MCF 10A (cell line): ENCODE measurements at regions not wholly inside any gene's neighbourhood (a gene's known extent, or its start where the extent isn't known, plus 50 kb on each side); places are given as distances from the start of the nearest gene placed in this dataset.
A peak's percentile ranks its signal among the peaks of the same experiment; 100 is the strongest.
"Not testable (repeated sequence)": the region's sequence is repeated elsewhere in the genome, so short reads cannot be mapped to it uniquely, and the experiment has no call there.

Experiments
- BruUV-seq: library from RNA; stranded (reverse); fragments of 400-500 nt; replicated peaks from 2 replicates; lab custom pipeline; 2021; lab: Mats Ljungman, UMichigan
- CTCF ChIA-PET: fragments of 300-600 bp; sonication (Branson Sonifier 250); formaldehyde crosslinking; extraction: SDS; loops from one replicate; lab custom pipeline; 2021; ENCODE audit warnings: antibody characterized with exemption, inconsistent platforms; lab: Yijun Ruan, JAX
- POLR2A ChIA-PET: fragments of 300-600, 350-650 bp; sonication (Branson Sonifier 250); formaldehyde crosslinking; extraction: SDS; loops from one replicate; lab custom pipeline; 2020; ENCODE audit warnings: antibody characterized with exemption, inconsistent platforms; lab: Yijun Ruan, JAX
- DNase-seq: peaks from one replicate; pipeline ENCODE4 v3.0.0-alpha.2; 2018; ENCODE audit not compliant: unreplicated experiment
- H3K27ac Mint-ChIP-seq: one replicate; pipeline ENCODE4 v1.8.0; 2022; ENCODE audit warnings: mild to moderate bottlenecking, low read depth, mixed read lengths; ENCODE audit not compliant: unreplicated experiment
- H3K27me3 Mint-ChIP-seq: one replicate; pipeline ENCODE4 v1.8.0; 2022; ENCODE audit warnings: mixed read lengths; ENCODE audit not compliant: insufficient read depth, unreplicated experiment
- H3K36me3 Mint-ChIP-seq: one replicate; pipeline ENCODE4 v1.8.0; 2022; ENCODE audit warnings: mild to moderate bottlenecking, moderate library complexity, mixed read lengths; ENCODE audit not compliant: insufficient read depth, unreplicated experiment
- H3K4me1 Mint-ChIP-seq: one replicate; pipeline ENCODE4 v1.8.0; 2022; ENCODE audit warnings: mixed read lengths; ENCODE audit not compliant: insufficient read depth, unreplicated experiment
- H3K4me3 Mint-ChIP-seq: one replicate; pipeline ENCODE4 v1.8.0; 2022; ENCODE audit warnings: mild to moderate bottlenecking, moderate library complexity, mixed read lengths; ENCODE audit not compliant: unreplicated experiment
- H3K9me3 Mint-ChIP-seq: one replicate; pipeline ENCODE4 v1.8.0; 2022; ENCODE audit warnings: mixed read lengths; ENCODE audit not compliant: unreplicated experiment
- intact Hi-C: fragments of 100-400 bp; cut with micrococcal nuclease; formaldehyde crosslinking; loops from 2 replicates; pipeline ENCODE4 v1.14.1; 2022
- TF ChIP-seq, protein P1 (sequence below): fragments of 200-600 bp; IDR thresholded peaks from one replicate; pipeline ENCODE4 v1.8.0; 2022; ENCODE audit warnings: antibody characterized with exemption, mild to moderate bottlenecking; ENCODE audit not compliant: unreplicated experiment

DNA sequence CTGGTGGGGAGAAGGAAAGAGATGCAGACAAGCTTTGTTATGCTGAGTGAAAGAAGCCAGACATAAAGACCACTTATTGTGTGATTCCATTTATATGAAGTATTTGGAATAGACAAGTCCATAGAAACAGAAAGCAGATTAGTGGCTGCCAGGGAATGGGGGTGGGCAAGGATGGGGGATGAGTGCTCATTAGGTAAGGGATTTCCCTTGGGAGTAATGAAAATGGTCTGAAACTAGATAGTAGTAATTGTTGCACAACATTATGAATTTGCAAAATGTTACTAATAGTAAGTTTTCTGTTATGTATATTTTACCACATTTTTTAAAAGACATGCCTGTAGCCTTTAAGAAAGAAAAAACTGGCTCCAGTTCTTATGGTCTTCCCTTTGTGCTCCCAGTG is 154.9 kb downstream of the LNPK start:
- ChIA-PET CTCF (no interaction called here), POLR2A (no interaction called here)
- Mint-ChIP-seq H3K4me1 (peaks cover 6% of the 10 kb centered on the region), H3K27ac (no peak overlapping the region), H3K4me3 (no peak overlapping the region), H3K27me3 (no peaks in the 10 kb centered on the region), H3K36me3 (no peaks in the 10 kb centered on the region), H3K9me3 (no peaks in the 10 kb centered on the region)
- TF ChIP-seq, protein P1, sequence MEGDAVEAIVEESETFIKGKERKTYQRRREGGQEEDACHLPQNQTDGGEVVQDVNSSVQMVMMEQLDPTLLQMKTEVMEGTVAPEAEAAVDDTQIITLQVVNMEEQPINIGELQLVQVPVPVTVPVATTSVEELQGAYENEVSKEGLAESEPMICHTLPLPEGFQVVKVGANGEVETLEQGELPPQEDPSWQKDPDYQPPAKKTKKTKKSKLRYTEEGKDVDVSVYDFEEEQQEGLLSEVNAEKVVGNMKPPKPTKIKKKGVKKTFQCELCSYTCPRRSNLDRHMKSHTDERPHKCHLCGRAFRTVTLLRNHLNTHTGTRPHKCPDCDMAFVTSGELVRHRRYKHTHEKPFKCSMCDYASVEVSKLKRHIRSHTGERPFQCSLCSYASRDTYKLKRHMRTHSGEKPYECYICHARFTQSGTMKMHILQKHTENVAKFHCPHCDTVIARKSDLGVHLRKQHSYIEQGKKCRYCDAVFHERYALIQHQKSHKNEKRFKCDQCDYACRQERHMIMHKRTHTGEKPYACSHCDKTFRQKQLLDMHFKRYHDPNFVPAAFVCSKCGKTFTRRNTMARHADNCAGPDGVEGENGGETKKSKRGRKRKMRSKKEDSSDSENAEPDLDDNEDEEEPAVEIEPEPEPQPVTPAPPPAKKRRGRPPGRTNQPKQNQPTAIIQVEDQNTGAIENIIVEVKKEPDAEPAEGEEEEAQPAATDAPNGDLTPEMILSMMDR, result no peak
- no TSS peak for BruUV-seq
- intact Hi-C loops, result no loop called here
- DNase-seq, result no peak

DNA sequence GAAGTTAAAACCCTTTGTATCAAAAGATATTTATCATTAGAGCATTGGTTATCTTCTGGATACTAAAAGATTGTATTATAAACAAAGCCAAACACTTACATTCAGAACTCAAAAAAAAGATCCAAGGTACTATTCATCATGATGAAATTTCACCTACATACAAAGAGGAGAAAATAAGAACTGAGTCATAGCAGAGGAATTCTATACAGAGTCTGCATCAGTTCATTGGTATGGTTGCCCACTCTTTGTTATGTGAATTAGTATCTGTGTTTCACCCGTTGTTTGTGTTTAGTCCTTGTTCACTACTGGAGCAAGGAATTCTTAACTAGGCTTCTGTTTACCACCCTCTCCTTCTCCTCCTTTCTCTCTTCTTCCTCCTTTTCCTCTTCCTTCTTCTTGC is 157.9 kb downstream of the LNPK start:
- ChIA-PET CTCF (no interaction called here), POLR2A (no interaction called here)
- H3K27ac Mint-ChIP-seq, result no peak overlapping the region
- no peaks in the 10 kb centered on the region for H3K9me3 Mint-ChIP-seq
- no peaks in the 10 kb centered on the region for H3K36me3 Mint-ChIP-seq
- DNase-seq, result peak; percentile 50
- no peak overlapping the region for H3K4me3 Mint-ChIP-seq
- intact Hi-C loops, result no loop called here
- peaks cover 6% of the 10 kb centered on the region for H3K4me1 Mint-ChIP-seq
- no TSS peak for BruUV-seq
- TF ChIP-seq, protein P1, result no peak
- no peaks in the 10 kb centered on the region for H3K27me3 Mint-ChIP-seq

DNA sequence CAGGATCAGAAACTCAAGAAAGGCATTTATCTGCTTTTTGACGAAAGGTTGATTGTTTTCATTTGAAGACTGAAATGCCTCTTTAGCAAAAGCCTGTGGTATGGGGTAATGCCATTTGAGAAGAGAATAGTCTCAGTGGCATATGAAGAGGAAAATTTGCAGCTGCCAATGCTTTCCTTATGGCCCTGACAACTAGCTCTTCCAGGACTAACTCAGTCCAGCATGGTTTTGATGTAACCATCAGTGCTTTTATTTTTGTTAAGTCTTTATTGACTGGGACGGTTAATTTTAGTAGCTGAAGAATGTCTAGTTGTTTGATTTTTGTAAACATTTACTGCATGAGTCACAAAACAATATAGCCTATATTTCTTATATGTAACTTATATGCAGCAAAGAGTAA is 158.4 kb downstream of the LNPK start:
- peaks cover 6% of the 10 kb centered on the region for H3K4me1 Mint-ChIP-seq
- BruUV-seq, result no TSS peak
- TF ChIP-seq, protein P1, result no peak
- intact Hi-C loops, result no loop called here
- H3K36me3 Mint-ChIP-seq, result no peaks in the 10 kb centered on the region
- no peak for DNase-seq
- H3K4me3 Mint-ChIP-seq, result no peak overlapping the region
- ChIA-PET CTCF (no interaction called here), POLR2A (no interaction called here)
- H3K9me3 Mint-ChIP-seq, result no peaks in the 10 kb centered on the region
- H3K27me3 Mint-ChIP-seq, result no peaks in the 10 kb centered on the region
- no peak overlapping the region for H3K27ac Mint-ChIP-seq

DNA sequence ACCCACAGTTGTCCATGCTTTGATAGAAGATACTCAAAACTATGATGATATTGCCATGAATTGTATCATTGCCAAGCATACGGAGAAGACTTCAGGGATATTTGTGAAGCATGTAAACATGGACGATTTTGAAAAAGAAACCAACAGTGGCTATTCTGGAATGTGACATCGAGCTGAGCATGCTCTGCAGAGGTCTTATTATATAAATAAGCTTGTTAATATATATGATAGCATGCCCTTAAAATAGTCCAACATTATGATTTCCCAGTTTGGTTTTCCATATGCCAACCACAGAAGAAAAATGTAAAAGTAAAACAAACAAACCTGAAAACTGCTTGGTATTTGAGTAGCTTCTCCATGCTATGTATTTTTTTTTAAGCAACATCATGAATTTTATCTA is 159.1 kb downstream of the LNPK start:
- no TSS peak for BruUV-seq
- TF ChIP-seq, protein P1, result no peak
- Mint-ChIP-seq H3K9me3 (no peaks in the 10 kb centered on the region), H3K36me3 (no peaks in the 10 kb centered on the region), H3K4me3 (no peak overlapping the region), H3K4me1 (peaks cover 6% of the 10 kb centered on the region), H3K27ac (no peak overlapping the region), H3K27me3 (no peaks in the 10 kb centered on the region)
- no peak for DNase-seq
- POLR2A ChIA-PET, result no interaction called here
- intact Hi-C loops, result no loop called here
- CTCF ChIA-PET, result no interaction called here

DNA sequence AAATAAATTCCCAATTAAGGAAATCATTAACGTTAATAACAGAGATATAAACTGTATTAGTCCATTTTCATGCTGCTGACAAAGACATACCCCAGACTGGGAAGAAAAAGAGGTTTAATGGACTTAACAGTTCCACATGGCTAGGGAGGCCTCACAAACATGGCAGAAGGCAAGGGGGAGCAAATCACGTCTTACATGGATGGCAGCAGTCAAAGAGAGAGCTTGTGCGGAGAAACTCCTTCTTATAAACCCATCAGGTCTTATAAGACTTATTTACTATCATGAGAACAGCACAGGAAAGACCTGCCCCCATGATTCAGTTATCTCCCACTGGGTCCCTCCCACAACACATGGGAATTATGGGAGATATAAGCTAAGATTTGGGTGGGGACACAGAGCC is 161.3 kb downstream of the LNPK start:
- H3K9me3 Mint-ChIP-seq, H3K27ac Mint-ChIP-seq, BruUV-seq, POLR2A ChIA-PET, CTCF ChIA-PET, H3K27me3 Mint-ChIP-seq, DNase-seq, intact Hi-C loops, H3K4me3 Mint-ChIP-seq, H3K36me3 Mint-ChIP-seq: not testable (repeated sequence)
- H3K4me1 Mint-ChIP-seq, result peaks cover 11% of the 10 kb centered on the region
